ENCODE measurements at regions not wholly inside any gene's neighbourhood (a gene's known extent, or its start where the extent isn't known, plus 50 kb on each side); places are given as distances from the start of the nearest gene placed in this dataset.

DNA sequence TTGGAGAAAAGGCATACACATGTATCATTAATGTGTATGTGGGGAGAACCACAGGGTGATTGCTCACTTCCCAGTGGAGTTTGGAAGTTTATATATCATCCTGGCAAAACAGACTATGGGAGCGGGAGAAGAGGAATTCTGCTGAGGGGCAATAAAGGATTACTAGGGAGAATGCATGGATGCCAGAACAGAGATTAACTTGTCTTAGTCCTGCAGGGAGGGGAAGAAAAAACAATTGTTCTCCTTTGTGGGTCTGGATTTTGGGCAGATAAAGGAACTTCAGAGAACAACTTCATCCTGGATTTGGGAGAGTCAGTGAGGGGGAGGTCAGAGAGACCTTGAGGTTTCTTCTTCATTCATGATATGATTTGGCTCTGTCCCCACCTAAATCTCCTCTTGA lies 55.9 kb upstream of the SOX13 start:
- no peak for DNase-seq (ENCODE audit: insufficient read length, low spot score)
- FAIRE-seq: no peak
- TF ChIP-seq PAX5 (IDR thresholded peaks at IDR 0.05; ENCODE audit: insufficient read depth, low read length, severe bottlenecking): no peak
- no peak for TF ChIP-seq POU2F2 (IDR thresholded peaks at IDR 0.05; ENCODE audit: low read depth, low read length)
- no peak for TF ChIP-seq POLR2A (IDR thresholded peaks at IDR 0.05; ENCODE audit: low read depth, low read length)

DNA sequence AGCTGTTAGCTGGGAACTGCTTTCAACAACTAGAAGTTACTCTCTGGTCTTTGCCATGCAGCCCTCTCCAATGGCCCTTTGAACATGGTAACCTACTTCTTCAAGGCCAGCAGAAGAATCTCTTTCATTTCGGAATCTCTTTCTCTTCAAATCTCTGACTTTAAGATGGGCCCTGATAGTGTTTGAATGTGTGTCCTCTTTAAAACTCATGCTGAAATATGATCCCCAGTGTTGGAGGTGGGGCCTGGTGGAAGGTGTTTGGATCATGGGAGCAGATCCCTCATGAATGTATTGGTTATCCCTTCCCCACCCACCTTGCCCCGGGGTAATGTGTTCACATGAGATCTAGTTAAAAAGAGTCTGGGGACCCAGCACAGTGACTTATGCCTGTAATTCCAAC lies 54.5 kb upstream of the SOX13 start:
- no peak for DNase-seq (ENCODE audit: insufficient read length, low spot score)
- no peak for FAIRE-seq
- TF ChIP-seq POU2F2 (IDR thresholded peaks at IDR 0.05; ENCODE audit: low read depth, low read length) (no peak), POLR2A (IDR thresholded peaks at IDR 0.05; ENCODE audit: low read depth, low read length) (no peak), POLR2AphosphoS5 (IDR thresholded peaks at IDR 0.05; ENCODE audit: low read depth, low read length) (no peak), PAX5 (IDR thresholded peaks at IDR 0.05; ENCODE audit: insufficient read depth, low read length, severe bottlenecking) (no peak), SPI1 (IDR thresholded peaks at IDR 0.05; ENCODE audit: low read depth, low read length) (no peak), TAF1 (IDR thresholded peaks at IDR 0.05; ENCODE audit: low read depth, low read length) (no peak)
